ENCODE measurements at regions not wholly inside any gene's neighbourhood (a gene's known extent, or its start where the extent isn't known, plus 50 kb on each side); places are given as distances from the start of the nearest gene placed in this dataset.

DNA sequence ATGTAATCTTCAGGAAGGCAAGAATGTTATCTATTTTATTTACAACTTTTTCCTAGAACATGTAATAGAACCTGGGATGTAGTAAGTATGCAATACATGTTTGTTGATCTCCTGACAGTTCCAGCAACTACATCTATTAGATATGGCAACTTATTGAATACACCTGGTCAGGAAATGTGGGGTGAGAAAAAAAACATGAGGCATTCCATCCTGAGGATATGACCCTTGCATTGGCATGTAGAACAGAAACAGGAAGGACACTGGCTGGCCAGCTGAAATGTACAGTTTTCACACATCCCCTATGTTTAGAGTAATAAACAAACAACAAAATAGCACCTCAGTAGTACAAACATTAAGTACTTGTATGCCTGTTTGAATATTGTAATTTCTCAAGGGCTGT lies 272.6 kb upstream of the NT5C1B start:
- Histone ChIP-seq H3K4me2 (ENCODE audit: low read length) (no peak overlapping the region), H2AFZ (ENCODE audit: low read length) (no peak overlapping the region), H3K79me2 (ENCODE audit: low read length) (no peaks in the 10 kb centered on the region), H3K9ac (ENCODE audit: low read length) (no peak overlapping the region), H3K4me3 (ENCODE audit: low read length) (no peak overlapping the region), H4K20me1 (ENCODE audit: low read length) (no peaks in the 10 kb centered on the region), H3K27ac (ENCODE audit: low read length) (no peak overlapping the region), H3F3A (ENCODE audit: low read length, unreplicated experiment) (no peaks in the 10 kb centered on the region), H3K9me2 (replicated peaks; ENCODE audit: low read length) (no peaks in the 10 kb centered on the region), H3K36me3 (ENCODE audit: low read depth, low read length) (no peaks in the 10 kb centered on the region), H3K9me3 (ENCODE audit: low read length) (no peaks in the 10 kb centered on the region), H3K27me3 (ENCODE audit: low read length) (no peaks in the 10 kb centered on the region), H3K4me1 (ENCODE audit: insufficient read depth, low read length) (no peaks in the 10 kb centered on the region)
- CTCF ChIA-PET: no interaction called here
- BruUV-seq (replicated peaks): no TSS peak
- TF ChIP-seq EZH2 (IDR thresholded peaks at IDR 0.05; ENCODE audit: low read length, unreplicated experiment) (no peak), CTCF (conservative IDR thresholded peaks at IDR 0.05; ENCODE audit: low read depth, low read length) (no peak), EZH2phosphoT487 (IDR thresholded peaks at IDR 0.05; ENCODE audit: borderline replicate concordance, low read length) (no peak)
- POLR2A ChIA-PET (ENCODE audit: unreplicated experiment): no interaction called here
- intact Hi-C loops (cut with micrococcal nuclease): no loop called here
- DNase-seq (no peak), ATAC-seq (no peak)

GRCh38 chr2:18860179-18860578 lies 270.8 kb upstream of the NT5C1B start:
- intact Hi-C loops (cut with micrococcal nuclease): no loop called here
- no peaks in the 10 kb centered on the region for H3K79me2 ChIP-seq (ENCODE audit: low read length)
- H3K9me3 ChIP-seq (ENCODE audit: low read length): no peaks in the 10 kb centered on the region
- no peaks in the 10 kb centered on the region for H3K4me1 ChIP-seq (ENCODE audit: insufficient read depth, low read length)
- no peak overlapping the region for H3K4me3 ChIP-seq (ENCODE audit: low read length)
- H2AFZ ChIP-seq (ENCODE audit: low read length): no peak overlapping the region
- H3K36me3 ChIP-seq (ENCODE audit: low read depth, low read length): no peaks in the 10 kb centered on the region
- no peaks in the 10 kb centered on the region for H3K9me2 ChIP-seq (replicated peaks; ENCODE audit: low read length)
- ChIA-PET CTCF (no interaction called here), POLR2A (ENCODE audit: unreplicated experiment) (no interaction called here)
- H3K4me2 ChIP-seq (ENCODE audit: low read length): no peak overlapping the region
- no peak for ATAC-seq
- DNase-seq: no peak
- no peak for TF ChIP-seq CTCF (conservative IDR thresholded peaks at IDR 0.05; ENCODE audit: low read depth, low read length)
- no peak for TF ChIP-seq EZH2 (IDR thresholded peaks at IDR 0.05; ENCODE audit: low read length, unreplicated experiment)
- TF ChIP-seq EZH2phosphoT487 (IDR thresholded peaks at IDR 0.05; ENCODE audit: borderline replicate concordance, low read length): no peak
- no peaks in the 10 kb centered on the region for H3K27me3 ChIP-seq (ENCODE audit: low read length)
- H3K9ac ChIP-seq (ENCODE audit: low read length): no peak overlapping the region
- BruUV-seq (replicated peaks): no TSS peak
- H4K20me1 ChIP-seq (ENCODE audit: low read length): no peaks in the 10 kb centered on the region
- H3F3A ChIP-seq (ENCODE audit: low read length, unreplicated experiment): no peaks in the 10 kb centered on the region
- no peak overlapping the region for H3K27ac ChIP-seq (ENCODE audit: low read length)

- Histone ChIP-seq H3K4me1 (ENCODE audit: insufficient read depth, low read length) (no peaks in the 10 kb centered on the region), H3K4me3 (ENCODE audit: low read length) (no peak overlapping the region), H3K36me3 (ENCODE audit: low read depth, low read length) (no peaks in the 10 kb centered on the region), H3K9me2 (replicated peaks; ENCODE audit: low read length) (no peaks in the 10 kb centered on the region), H3K9me3 (ENCODE audit: low read length) (no peaks in the 10 kb centered on the region), H3K27me3 (ENCODE audit: low read length) (no peaks in the 10 kb centered on the region), H4K20me1 (ENCODE audit: low read length) (no peaks in the 10 kb centered on the region), H3F3A (ENCODE audit: low read length, unreplicated experiment) (no peaks in the 10 kb centered on the region), H3K4me2 (ENCODE audit: low read length) (no peak overlapping the region), H3K27ac (ENCODE audit: low read length) (no peak overlapping the region), H3K79me2 (ENCODE audit: low read length) (no peaks in the 10 kb centered on the region), H2AFZ (ENCODE audit: low read length) (no peak overlapping the region), H3K9ac (ENCODE audit: low read length) (no peak overlapping the region)
- DNase-seq (no peak), ATAC-seq (no peak)
- BruUV-seq (replicated peaks): no TSS peak
- intact Hi-C loops (cut with micrococcal nuclease): no loop called here
- POLR2A ChIA-PET (ENCODE audit: unreplicated experiment): no interaction called here
- no peak for TF ChIP-seq EZH2phosphoT487 (IDR thresholded peaks at IDR 0.05; ENCODE audit: borderline replicate concordance, low read length)
- no peak for TF ChIP-seq CTCF (conservative IDR thresholded peaks at IDR 0.05; ENCODE audit: low read depth, low read length)
- no peak for TF ChIP-seq EZH2 (IDR thresholded peaks at IDR 0.05; ENCODE audit: low read length, unreplicated experiment)
- CTCF ChIA-PET: no interaction called here
Observed at GRCh38 chr2:18856765-18857164, 267.4 kb upstream of the NT5C1B start.
